ENCODE measurements at regions not wholly inside any gene's neighbourhood (a gene's known extent, or its start where the extent isn't known, plus 50 kb on each side); places are given as distances from the start of the nearest gene placed in this dataset.

GRCh38 chr3:80227216-80227615 is 459.4 kb upstream of the ROBO1 start:
- TF ChIP-seq CTCF (IDR thresholded peaks at IDR 0.05) (no peak), ZFP36 (IDR thresholded peaks at IDR 0.05; ENCODE audit: borderline replicate concordance, partially characterized antibody) (no peak), RAD21 (conservative IDR thresholded peaks at IDR 0.05 in 1 of 2, IDR thresholded peaks at IDR 0.05 in 1 of 2) (no peak), NPAS2 (CRISPR knock-in tag; IDR thresholded peaks at IDR 0.05; ENCODE audit: borderline replicate concordance) (no peak), BHLHE40 (IDR thresholded peaks at IDR 0.05; ENCODE audit: low read depth, low read length) (no peak), ESRRA (IDR thresholded peaks at IDR 0.05; ENCODE audit: borderline replicate concordance, low read length) (no peak), SMC3 (IDR thresholded peaks at IDR 0.05) (no peak), HES2 (IDR thresholded peaks at IDR 0.05) (no peak), RFX5 (IDR thresholded peaks at IDR 0.05) (no peak), PBX3 (IDR thresholded peaks at IDR 0.05) (no peak)

Data from A549 (cell line).